ENCODE measurements at regions not wholly inside any gene's neighbourhood (a gene's known extent, or its start where the extent isn't known, plus 50 kb on each side); places are given as distances from the start of the nearest gene placed in this dataset.
"Not testable (repeated sequence)": the region's sequence is repeated elsewhere in the genome, so short reads cannot be mapped to it uniquely, and the experiment has no call there.

GRCh38 chr3:61493339-61493738, 68.0 kb upstream of the PTPRG start:
- no peaks in the 10 kb centered on the region for H3K9me3 ChIP-seq (replicated peaks)
- no peak for DNase-seq
- H3K27me3 ChIP-seq, result no peaks in the 10 kb centered on the region
- H3K4me3 ChIP-seq, result no peak overlapping the region
- H3K27ac ChIP-seq, result no peak overlapping the region
- H3K4me1 ChIP-seq, result no peaks in the 10 kb centered on the region
- no peaks in the 10 kb centered on the region for H3K36me3 ChIP-seq

GRCh38 chr3:61494309-61494708, 67.1 kb upstream of the PTPRG start:
- not testable (repeated sequence) for H3K4me3 ChIP-seq; DNase-seq; H3K27ac ChIP-seq; H3K9me3 ChIP-seq (replicated peaks); H3K36me3 ChIP-seq; H3K4me1 ChIP-seq; H3K27me3 ChIP-seq

GRCh38 chr3:61497463-61497862, 63.9 kb upstream of the PTPRG start:
- no peaks in the 10 kb centered on the region for H3K4me1 ChIP-seq
- no peak for DNase-seq
- H3K36me3 ChIP-seq, result no peaks in the 10 kb centered on the region
- H3K4me3 ChIP-seq, result no peak overlapping the region
- no peaks in the 10 kb centered on the region for H3K27me3 ChIP-seq
- no peak overlapping the region for H3K27ac ChIP-seq
- no peaks in the 10 kb centered on the region for H3K9me3 ChIP-seq (replicated peaks)

GRCh38 chr3:61505197-61505596, 56.2 kb upstream of the PTPRG start:
- H3K9me3 ChIP-seq (replicated peaks), result no peaks in the 10 kb centered on the region
- H3K36me3 ChIP-seq, result no peaks in the 10 kb centered on the region
- no peaks in the 10 kb centered on the region for H3K4me1 ChIP-seq
- H3K27ac ChIP-seq, result no peak overlapping the region
- peak; percentile 11 to 35 for DNase-seq
- H3K4me3 ChIP-seq, result no peak overlapping the region
- no peaks in the 10 kb centered on the region for H3K27me3 ChIP-seq

- Histone ChIP-seq H3K27ac (no peak overlapping the region), H3K4me1 (no peaks in the 10 kb centered on the region), H3K4me3 (no peak overlapping the region), H3K36me3 (no peaks in the 10 kb centered on the region), H3K27me3 (no peaks in the 10 kb centered on the region), H3K9me3 (replicated peaks) (no peaks in the 10 kb centered on the region)
- DNase-seq, result no peak
Measured at GRCh38 chr3:61507946-61508345, 53.4 kb upstream of the PTPRG start.
